Ishikawa (cell line): ENCODE measurements at regions not wholly inside any gene's neighbourhood (a gene's known extent, or its start where the extent isn't known, plus 50 kb on each side); places are given as distances from the start of the nearest gene placed in this dataset.

Experiments
- CEBPB ChIP-seq: IDR thresholded peaks from 2 replicates; pipeline ENCODE4 v1.6.1; 2012
- CREB1 ChIP-seq: IDR thresholded peaks from 2 replicates; pipeline ENCODE4 v1.6.1; 2012; ENCODE audit warnings: low read depth
- FOXM1 ChIP-seq: IDR thresholded peaks from 2 replicates; pipeline ENCODE4 v1.6.1; 2012; ENCODE audit warnings: low read depth, borderline replicate concordance
- NFIC ChIP-seq: IDR thresholded peaks from 2 replicates; pipeline ENCODE4 v1.6.1; 2012
- RAD21 ChIP-seq: IDR thresholded peaks from 2 replicates; pipeline ENCODE4 v1.6.1; 2012; ENCODE audit warnings: low read depth
- TAF1 ChIP-seq: IDR thresholded peaks from 2 replicates; pipeline ENCODE4 v1.6.1; 2012; ENCODE audit warnings: low read depth, mild to moderate bottlenecking
- TF ChIP-seq, protein P1 (sequence below): IDR thresholded peaks from 2 replicates; pipeline ENCODE4 v1.6.1; 2012

DNA sequence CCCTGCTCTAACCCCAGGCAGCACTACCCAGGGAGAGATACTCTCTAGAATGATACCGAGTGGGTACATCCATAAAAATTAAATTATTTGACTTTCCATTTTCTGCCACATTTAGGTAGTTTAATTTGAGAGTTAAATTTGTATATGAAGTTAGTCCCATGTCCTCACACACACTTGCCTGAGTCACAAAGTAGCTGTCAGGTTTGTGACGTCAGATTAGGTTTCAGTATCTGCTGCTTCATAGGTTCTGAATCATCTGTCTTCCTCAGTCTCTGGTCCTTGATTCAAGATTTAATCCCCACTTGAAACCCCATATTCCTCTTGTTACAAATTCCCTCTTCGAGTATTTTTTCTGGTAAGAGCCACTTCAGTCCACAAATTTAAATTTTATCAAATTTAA lies 738.6 kb upstream of the FAM98A start:
- TF ChIP-seq FOXM1 (no peak), RAD21 (no peak), TAF1 (no peak), NFIC (no peak), CEBPB (no peak), CREB1 (no peak)
- TF ChIP-seq, protein P1, sequence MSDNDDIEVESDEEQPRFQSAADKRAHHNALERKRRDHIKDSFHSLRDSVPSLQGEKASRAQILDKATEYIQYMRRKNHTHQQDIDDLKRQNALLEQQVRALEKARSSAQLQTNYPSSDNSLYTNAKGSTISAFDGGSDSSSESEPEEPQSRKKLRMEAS = no peak
